ENCODE measurements at regions not wholly inside any gene's neighbourhood (a gene's known extent, or its start where the extent isn't known, plus 50 kb on each side); places are given as distances from the start of the nearest gene placed in this dataset.

DNA sequence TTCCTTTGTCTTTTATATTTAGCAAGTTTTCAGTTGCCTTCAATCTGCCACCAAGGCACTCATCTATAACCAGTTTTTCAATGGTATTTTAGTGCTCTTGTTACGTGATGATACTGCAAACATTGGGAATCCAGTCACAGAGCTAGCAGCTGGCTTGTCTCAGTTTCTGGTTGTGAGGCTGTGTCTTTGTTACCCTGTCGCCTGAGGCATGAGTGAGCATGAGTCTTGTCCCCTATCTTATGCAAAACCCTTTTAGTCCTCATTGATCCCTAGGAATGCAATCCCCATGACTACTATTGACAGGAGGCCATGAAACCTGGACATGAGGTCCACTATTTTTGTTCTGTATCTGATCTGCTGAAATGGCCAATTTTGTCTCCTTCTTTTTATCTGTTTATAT, 391.0 kb downstream of the LMO7 start:
- DNase-seq: no peak

DNA sequence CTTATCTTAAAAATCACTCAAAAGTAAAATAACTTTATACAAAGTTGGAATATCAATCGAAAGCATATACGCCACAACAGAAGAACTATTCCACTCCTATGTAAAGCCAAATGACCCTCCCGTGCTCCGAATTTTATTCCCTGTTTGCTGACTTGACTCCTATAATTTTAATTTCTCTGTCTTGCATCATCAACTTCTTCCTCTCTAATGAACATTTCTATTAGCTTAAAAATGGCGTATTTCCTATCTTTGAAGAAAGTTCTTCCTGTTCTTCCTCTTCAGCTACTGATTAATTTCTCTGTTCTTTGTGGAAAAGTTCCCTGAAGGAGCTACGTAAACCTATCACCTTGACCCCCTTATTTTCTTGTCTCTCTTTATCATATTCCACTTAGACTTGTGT, 389.3 kb downstream of the LMO7 start:
- no peak for DNase-seq

- DNase-seq: no peak
Measured at GRCh38 chr13:76024151-76024550, 388.0 kb downstream of the LMO7 start.

DNA sequence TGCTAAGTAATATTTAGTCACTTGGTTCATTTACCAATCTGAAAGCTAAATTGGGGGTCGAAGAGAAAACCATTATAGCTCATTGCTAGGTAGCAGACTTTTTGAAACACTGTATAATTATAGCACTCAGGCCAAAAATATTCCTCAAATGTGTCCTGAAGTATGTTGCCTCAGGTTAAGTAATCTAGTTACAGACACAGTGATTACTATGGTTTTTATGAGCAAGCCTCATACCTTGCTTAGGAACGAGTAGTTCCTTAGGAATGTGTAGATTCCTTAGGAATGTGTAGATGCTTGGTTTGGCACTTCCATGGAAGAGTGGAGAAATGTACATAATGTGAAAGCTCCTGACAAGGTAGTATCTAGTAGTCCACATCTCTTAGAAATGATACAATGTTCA, 387.5 kb downstream of the LMO7 start:
- DNase-seq: no peak

DNA sequence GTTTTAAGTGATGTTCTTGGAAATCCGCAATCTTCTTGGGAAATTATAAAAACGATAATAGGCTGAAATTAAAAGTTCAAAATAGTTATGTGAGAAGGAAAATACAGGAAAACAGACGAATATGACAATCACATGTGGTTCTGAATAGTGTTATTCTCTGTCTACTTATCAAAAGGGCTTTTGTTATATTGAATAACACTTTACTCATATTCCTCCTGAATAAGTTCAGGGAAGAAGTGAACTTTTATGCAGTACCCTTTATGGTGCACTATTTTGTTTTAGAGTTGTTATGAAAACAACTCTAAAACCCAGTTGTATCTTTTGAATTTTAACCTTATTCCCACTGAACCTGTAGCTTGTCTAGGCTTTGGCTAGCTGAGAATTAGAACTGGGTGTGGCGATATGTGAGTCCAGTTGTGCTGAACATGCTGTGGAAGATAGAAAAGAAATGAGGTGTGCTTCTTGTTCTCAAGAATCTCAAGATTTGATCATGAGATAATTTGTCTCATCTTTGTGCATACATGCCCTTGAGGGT, 384.4 kb downstream of the LMO7 start:
- no peak for DNase-seq

DNA sequence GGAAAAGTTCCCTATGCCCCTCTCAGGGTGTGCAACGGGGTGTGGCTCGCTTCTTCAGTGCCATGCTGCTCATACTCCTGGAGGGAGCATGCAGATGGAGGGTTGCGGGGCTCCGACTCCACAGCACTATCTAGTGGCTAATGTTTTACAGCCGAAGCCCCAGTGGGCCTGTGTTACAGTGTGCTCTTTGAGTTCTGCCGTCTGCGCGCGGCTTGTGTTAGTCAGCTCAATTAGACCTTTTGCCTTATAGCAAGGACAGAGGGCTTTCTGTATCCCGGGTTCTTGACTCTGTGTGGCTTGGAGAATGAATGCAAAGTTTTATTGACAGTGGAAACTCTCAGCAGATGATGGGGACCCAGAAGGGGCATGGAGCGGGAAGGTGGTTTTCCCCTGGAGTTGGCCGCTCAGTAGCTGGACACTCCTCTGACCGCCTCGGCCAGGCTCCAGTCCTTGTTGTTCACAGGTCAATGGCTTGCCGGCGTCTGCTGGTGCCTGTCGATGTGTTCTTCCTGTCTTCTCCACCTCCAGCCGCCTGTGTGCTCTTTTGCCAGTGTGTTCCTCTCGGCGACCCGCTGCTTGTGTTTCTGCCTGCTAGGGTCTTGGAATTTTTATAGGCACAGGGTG, 383.4 kb downstream of the LMO7 start:
- no peak for DNase-seq

- no peak for DNase-seq
Measured at GRCh38 chr13:76017861-76018556, 381.9 kb downstream of the LMO7 start.

DNA sequence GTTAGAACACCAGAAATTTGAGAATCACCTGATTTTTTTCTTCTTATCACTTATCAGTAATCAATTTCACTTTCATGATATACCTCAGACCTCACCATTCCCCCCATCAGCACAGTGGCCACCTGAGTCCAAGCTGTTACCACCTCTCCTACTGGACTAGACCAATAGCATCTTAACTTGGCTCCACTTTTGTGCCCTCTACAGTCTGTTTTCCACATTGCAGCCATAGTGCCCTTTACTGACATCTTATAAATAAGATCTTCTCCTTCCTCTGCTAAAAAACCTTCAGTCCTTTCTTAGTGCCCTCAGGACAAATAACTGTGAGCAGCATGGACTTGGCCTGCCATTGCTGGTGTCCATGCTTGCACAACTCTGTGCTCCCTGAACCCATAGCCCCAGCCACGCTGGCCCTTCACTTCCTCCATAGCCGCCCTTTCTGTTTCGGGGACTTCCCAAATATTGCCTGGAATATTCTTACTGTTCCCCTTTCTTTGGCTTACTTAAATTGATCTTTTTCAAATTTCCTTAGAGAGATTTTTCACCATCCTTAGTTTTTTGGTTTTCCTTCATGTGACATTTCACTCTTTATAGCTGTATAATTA, 380.8 kb downstream of the LMO7 start:
- no peak for DNase-seq

DNA sequence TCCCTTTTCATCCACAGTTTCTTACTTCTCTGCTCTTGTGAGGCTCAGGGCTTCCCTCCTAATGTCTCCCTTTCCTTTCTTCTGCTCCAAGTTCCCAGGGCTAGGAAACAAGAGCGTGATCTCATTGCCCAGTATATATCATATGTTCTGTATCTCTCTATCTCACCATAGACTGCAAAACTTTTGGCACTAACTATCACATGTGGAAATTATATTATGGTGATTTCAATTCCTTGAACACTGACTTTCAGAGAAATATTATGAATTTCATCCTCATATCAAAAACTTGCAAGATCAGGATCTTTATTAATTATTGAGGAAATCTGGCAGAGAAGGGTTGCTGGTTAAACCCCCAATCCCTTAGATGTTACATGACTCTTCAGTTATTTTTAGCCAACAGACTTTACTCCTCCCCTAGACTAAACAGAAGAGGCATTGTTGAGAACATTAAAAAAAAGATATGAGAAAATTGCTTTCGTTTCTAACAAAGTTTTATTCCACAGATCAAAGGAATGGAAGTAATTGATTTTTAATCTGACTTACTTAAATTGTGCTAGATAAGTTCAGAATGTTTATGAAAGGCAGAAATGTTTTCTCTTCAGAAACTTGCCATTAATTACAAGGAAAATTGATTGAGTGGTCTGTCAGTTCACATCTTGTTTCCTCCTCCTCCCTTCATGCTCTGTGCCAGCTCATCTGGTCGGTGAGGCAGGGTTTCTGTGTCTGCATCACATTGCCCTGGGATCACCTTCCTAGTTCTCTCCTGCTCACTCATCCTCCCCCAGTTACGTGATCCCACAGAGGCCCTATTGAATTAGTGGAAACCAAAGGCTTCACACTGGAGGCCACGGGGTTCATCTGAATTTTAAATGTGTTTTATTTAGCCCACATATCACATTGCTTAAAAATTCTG, 378.5 kb downstream of the LMO7 start:
- no peak for DNase-seq

DNA sequence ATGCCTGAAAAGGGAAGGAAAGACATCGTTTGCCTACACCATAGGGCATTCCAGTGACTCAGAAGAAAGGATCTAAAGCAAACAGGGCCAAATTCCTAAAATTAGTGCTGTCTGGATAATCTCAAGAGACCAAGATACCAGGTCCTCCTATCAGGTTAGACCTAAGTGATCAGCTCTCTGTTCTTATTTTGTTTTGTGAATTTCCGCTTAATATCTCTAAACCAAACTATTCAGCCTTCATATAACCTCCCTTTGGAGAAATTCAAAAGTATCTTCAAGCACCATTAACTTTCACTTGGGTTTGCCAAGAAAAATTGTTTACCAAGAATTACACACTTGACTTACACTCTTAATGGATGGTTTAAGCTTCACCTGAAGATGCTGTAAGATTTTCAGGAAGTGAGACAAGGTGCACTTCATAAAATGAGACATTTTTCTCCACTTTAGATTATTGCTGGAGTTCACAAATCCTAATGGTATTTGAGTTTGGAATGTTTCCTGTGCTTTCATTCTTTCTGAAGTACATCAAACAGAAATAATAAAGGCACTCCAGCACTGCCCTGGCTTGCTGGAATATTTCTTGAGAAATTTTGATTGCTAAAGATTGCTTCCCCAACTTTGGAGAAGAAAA, 376.1 kb downstream of the LMO7 start:
- DNase-seq: no peak

- no peak for DNase-seq
Measured at GRCh38 chr13:76009267-76009890, 373.2 kb downstream of the LMO7 start.

- DNase-seq: no peak
Measured at GRCh38 chr13:76004416-76004815, 368.3 kb downstream of the LMO7 start.

DNA sequence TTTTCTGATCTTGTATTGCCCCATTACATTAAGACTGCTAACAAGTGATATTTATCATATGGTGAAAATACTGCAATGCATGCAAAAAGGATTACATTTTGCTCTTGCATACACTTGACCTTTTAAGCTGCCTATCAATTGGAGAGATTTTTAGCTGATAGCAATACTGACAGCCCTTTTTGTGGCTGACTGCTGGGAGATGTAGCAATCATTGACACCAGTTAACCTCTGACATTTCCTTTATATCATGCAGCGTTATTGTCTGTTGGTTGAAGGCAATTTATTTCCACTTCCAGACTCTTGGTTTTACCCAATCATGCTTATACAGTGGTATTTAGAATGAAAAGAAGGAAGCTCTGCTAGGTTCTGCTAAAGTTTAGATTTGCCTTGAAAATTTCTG, 364.0 kb downstream of the LMO7 start:
- DNase-seq: no peak

DNA sequence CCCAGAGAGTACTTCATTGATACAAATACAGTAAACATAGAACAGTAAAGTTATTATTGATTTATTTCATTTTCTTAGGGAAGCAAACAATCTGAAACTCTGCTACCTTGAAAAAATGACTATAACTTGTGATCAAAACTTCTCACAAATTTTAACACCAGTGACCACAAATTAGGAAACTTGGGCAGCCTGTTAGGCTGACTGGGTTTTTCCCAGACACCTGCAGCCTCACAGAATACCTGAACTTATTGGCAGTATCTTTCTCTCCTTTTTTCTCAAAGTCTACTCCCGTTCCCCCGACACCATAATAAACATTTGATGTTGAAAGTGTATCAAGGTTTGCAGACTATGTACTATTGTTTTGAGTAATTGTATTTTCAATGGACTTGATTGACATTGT, 360.5 kb downstream of the LMO7 start:
- DNase-seq: no peak

DNA sequence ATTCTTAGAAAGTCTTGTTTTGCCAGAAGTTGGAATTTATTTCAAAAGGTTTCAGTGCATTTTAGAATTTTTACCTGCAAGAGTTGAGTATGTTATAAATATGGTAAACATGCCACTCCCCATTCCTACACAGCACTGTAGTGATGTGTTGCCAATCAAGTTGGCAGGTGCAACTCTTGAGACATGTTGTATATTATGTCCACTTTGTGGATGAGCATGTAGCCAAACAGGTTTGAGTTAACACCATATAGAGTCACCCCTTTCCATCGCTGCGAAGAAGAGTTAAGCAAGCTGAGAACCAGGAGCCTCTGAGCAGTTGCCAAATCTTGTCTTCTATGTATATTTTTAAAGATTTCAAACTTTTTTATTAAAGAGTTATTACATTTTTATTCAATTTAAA, 359.8 kb downstream of the LMO7 start:
- DNase-seq: no peak

- no peak for DNase-seq
Measured at GRCh38 chr13:75993823-75994222, 357.7 kb downstream of the LMO7 start.

GRCh38 chr13:75993241-75993640, 357.1 kb downstream of the LMO7 start:
- DNase-seq: no peak

GRCh38 chr13:75986818-75987217, 350.7 kb downstream of the LMO7 start:
- no peak for DNase-seq

GRCh38 chr13:75985132-75985531, 349.0 kb downstream of the LMO7 start:
- DNase-seq: no peak

GRCh38 chr13:75978818-75979217, 342.7 kb downstream of the LMO7 start:
- DNase-seq: no peak

DNA sequence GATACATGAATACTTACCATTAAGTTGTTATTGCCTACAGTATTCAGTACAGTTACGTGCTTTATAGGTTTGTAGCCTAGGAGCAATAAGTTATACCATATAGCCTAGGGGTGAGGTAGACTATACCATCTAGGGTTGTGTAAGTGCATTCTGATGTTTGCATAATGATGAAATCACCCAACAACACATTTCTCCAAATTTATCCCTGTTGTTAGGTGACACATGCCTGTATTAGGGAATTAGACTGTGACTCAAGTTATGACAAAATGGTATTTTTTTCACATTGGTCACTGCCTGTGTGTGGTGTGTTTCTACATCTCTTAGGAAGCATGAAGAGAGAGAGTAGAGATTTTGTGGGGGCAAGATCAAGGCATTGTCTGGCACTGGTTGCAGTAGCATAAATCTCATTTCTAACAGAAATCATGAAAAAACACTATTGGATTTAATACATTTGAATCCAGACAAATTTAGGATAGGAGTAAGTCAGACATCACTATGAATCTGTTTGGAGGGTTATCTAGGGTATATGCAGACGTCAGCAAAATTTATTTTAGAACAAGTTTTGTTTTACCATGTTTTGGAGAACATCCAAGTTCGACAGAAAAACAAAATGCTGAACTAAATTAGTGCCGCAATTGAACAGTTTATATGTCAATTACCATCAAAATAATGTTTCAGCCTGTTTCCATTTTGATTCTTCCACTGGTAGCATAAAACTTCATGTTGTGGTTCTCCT, 332.1 kb downstream of the LMO7 start:
- DNase-seq: no peak

GRCh38 chr13:75963302-75963701, 327.2 kb downstream of the LMO7 start:
- DNase-seq: no peak

Data from activated CD4-positive, CD25-positive, alpha-beta regulatory T cell treated with anti-CD3 and anti-CD28 coated beads, Interleukin-2, amount 50 U/mL, for 72 hours (primary cell).